NCI-H2196 treated with DMSO at 0.1 percent for 48 hours (cell line): ENCODE measurements at regions not wholly inside any gene's neighbourhood (a gene's known extent, or its start where the extent isn't known, plus 50 kb on each side); places are given as distances from the start of the nearest gene placed in this dataset.

Experiments
- DNase-seq: peaks from one replicate; lab custom pipeline; 2025; ENCODE audit not compliant: unreplicated experiment; lab: John Stamatoyannopoulos, UW

DNA sequence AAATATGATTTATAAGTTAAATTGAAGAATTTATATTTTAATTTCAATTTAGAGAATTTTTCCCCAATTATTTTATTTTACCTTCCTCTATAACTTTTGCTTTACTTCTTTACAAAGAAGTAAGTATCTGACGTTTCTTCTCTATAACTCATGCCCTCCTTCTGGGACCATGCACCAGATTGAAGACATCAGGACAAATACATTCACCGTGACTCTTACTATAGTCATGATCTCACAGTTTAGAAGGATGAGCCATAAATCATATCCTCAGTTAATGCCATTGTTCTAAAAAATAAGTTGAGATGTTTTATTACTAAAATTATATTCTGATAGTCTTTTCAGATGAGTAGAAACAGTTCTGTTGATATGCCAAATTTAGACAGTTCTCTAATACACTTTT is 279.3 kb downstream of the TMX3 start:
- DNase-seq = no peak

DNA sequence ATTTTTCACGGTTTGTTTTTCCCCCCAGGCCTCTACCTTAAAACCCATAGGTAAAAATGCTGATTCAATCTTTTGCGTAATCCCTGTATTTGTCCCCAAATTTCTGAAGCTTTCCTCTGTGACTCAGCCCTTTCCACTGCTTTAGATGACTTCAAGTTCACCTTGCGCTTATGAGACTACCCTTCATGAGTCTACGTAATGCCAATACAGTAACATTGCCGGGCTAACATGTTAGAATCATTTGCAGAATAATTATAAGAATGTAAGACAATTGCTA is 283.0 kb downstream of the TMX3 start:
- DNase-seq = no peak

DNA sequence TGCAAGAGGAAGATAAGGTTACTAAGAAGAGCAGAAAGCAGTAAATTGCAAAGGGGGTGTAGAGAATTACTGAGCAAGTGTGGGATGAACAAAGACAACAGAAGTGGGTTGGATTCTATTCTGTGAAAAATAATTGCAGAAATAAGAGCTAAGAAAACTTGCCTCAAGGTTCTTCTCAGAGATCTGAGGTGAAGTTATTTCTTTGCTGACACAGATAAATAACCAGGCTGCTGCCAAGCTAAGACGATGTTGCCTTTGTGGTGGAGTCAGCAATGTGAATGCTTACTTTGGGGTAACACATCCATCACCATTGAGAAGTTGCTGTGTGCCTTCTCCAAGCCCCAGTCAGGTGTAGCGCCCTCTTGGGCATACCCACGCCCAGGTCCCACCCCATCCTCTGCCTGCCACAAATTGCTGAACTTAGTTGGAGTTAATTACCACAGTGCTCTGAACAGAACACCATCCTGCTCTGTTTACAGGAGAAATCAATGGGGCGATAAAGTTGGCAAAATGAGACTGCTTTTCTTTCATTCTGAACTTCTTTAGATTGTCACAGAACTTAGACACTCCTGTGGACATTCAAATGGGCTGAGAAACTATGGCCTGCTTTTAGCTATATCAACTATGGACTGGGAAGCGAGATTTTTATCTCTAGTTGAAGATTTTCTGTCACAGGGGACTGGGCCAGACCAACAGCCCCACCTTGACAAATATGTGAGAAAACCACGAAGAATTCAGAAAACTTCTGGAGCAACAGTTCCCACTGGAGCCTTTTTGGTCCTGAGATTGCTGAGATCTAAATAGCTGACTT is 283.6 kb downstream of the TMX3 start:
- DNase-seq = no peak

DNA sequence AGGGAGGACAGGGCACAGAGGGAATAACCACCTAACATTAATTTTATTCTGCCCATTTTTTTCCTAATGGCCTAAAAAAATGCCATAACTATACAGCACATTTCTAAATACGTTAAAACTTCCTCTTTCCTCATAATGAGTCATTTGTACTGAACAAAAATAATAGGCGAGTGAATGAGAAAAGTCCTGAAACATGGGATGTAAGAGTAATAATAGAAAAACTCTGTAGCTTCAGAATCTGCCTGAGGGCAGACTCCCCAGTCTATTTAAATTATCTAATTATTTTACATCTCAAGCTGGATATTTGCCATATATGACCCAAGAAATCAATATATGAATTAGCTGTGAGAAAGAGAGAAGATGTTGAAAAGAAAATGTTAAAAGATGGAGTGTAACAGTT is 285.1 kb downstream of the TMX3 start:
- no peak for DNase-seq

DNA sequence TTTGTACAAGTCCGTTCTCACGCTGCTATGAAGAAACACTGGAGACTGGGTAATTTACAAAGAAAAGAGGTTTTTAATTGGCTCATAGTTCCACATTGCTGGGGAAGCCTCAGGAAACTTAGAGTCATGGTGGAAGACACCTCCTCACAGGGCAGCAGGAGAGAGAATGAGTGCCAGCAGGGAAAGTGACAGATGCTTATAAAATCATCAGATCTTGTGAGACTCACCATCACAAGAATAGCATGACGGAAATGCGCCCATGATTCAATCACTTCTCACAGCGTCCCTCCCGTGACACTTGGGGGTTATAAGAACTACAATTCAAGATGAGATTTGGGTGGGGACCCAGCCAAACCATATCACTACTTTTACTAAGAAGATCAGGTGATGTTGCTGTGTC is 285.8 kb downstream of the TMX3 start:
- no peak for DNase-seq

DNA sequence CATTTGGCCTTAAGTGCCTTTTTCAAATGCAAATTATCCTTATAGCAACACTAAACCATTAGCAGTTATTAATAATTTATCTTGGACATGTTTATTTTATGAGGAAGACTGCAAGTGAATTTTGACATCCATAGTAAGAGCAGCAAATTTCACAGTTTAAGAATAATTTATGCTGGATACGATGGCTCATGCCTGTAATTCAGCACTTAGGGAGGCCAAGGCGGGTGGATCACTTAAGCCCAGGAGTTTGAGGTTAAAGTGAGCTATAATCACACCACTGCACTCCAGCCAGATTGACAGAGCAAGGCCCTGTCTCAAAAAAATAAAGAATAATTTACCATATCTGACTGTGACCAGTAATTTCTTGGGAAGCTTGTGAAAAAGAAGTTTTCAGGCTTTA is 286.2 kb downstream of the TMX3 start:
- no peak for DNase-seq

DNA sequence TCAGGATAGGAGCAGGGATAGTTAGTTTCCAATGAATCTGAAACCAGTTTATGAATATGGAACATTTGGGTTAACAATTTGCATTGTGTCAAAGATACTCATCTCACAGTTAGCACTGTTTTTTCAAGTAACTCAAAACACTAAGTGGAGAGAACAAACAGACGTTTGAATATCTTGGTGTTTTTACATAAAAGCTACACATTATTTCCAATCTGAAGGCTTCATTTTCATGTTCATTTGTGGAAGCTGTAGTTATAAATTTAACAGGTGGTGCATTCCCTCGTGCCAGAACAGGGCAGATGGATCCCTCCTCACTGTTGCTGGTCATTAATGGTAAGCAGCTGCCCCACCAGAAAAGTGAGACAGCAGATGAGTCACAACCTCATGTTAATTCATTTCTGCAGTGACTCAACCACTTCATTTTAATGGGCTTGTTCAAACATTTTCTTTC is 286.9 kb downstream of the TMX3 start:
- no peak for DNase-seq

DNA sequence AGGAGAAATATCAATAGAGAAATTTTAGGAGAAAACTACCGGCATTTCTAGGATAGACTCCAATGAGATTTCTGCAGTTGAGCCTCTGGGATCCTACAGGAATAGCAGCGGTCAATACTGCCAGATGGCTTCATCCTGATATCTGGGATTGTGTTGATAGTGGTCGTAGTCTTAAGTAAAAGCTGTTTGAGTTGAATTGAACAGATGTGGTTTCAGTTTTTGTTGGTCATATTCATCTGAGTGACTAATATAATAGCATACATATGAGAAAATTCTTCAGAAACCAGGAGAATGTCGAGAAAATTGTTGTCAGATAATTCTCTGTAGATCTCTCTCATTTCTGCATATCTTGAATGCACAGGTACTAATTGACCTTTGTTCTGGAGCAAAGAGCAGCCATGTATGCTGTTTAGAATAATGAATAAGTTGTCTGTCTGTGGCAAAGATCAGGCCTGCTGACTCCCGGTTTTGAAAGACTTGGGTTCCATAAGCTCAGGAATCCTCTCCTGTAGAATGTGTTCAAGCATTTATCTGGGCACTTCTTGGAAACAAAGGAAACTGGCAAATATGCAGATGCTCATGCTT is 288.1 kb downstream of the TMX3 start:
- DNase-seq = no peak

DNA sequence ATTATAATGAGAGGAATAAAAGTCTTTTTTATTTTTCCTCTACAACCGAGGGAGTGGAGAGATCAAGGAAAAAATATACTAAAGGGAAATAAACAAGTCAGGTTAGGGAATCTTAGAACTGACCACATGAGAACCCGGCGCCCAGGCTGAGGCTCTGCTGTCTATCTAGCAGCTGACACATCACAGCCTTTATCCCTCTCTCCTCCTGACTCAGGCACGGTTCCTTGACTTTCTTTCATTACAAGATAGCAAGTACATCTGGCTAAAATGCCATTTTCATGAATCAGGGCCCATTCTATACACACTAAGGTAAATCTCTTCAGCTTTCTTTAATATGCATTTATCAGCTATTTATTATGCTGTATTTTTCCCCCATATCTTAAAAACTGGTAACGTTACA is 296.0 kb downstream of the TMX3 start:
- no peak for DNase-seq

DNA sequence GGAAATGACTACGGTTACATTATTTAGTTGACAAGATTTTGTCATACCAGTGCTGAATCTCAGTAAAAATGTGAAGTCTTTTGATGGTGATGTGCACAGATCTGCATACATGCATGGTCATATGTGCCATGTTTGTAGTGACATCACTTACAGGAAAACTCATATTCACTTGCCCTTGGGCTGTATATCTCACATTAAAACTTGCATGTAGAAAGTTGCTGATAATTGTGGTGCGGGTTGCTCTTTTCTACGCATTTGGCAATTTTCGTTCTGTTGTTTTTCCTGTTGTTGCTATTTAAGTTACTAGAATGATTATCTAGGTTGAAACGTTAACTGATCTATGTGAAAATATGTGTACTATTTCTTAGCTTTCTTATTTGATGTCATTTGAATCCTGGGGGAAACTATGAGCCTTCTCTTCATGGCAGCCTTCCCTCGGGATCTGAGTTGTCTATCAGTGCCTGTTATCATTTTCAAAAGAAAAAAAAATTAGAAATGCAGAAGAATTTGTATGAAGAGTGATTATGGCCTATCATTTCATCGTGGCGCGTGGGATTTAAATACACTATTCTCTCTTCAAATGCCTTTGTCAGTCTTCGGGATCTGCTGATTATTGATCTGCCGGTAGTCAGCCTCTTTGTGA is 296.6 kb downstream of the TMX3 start:
- no peak for DNase-seq

DNA sequence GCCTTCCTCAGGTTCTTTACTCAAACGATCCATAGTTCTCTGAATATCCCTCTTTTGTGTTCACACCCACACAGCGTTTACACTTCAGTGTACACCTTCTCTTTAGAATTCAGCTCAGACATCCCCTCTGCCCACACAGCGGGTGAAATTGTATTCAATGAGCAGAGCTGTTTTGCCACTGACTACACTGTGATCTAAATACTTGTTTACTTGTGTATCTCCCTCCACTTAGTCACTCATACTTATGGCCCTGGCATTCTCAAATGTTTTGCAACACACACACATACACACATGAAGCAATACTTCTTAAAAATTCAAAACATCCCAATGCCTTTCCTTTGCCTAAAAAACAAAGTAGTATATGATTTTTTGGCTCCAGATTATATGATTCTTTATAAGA is 297.1 kb downstream of the TMX3 start:
- no peak for DNase-seq

DNA sequence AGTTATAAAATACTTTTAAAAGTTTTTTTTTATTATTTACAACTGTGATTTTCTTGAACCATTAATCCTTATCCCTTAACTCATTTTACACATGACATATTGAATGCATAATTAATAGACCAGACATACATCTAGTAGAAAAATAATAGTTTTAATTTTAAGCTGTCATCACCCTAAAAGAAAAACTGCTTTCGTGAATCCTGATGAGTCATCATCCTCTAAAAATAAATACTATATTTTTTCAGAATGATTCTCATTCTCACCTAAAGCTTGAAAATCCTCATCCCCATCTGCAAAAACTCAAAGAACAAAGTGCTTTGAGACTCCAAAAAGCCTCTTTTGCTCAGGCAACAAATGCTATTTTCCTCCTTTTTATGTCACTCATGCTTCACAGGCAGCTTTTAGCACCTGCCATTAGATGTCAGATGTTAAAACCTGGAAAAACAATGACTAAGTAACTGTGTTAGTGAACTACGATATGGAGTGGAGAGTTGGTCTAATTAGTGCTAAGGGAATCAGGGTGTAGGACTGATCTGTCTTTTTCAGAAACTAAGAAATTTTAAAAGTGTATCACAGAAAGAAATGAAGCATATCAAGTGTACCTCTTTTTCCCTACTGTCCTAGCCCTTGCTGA is 297.6 kb downstream of the TMX3 start:
- no peak for DNase-seq

DNA sequence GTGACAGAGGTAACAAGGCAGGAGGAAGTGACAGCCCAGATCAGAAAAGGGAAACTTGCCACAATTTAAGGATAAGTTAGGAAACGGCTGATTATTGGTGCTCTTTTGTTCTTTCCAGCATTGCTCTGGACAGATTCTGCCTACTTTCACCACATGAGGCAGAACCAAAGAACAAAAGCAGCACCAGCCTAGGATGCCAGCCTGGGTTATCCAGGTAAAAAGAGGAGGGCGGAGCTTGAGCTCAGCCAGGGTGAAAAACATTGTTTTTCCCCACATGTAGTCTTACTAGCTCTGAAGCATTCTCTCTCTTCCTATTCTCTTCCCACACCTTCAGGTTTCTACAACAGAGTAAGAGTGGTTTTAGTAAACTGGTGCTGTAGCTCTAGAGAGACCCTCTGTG is 300.5 kb downstream of the TMX3 start:
- DNase-seq = no peak

DNA sequence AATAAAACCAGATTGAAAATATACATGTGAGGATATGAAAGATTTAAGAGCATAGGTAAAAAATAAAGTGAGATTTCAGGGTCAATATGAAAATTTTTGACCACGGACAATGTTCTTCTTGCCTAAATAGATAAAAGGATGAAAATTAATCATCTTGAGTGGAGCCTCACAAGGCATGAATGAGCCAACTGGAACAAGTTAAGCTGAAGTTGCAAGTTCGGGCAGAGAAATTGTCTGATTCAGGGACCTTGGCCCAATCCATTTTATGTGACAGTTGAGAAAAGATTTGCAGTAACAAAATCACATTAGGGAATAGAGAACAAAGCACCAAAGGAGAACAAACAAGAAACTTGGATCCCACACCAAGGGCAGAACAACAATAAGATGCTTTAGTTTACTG is 305.3 kb downstream of the TMX3 start:
- no peak for DNase-seq

DNA sequence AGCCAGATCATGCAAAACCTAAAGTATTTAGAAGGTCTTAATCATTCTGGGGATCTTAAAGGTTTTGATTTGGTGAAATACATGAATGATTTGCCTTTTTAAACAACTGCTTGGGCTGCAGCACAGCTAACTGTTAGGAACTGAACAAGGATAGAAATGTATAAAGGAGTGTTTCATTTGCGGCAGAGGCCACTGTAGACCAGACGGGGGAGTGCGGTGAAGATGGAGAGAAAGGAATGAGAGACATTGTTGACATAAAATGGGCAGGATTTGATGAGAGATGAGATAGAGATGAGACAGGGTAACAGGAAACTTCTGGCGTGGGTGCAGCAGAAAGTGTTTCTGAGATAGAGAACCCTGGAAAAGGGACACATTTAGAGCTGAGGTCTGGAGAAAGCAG is 308.1 kb downstream of the TMX3 start:
- no peak for DNase-seq

DNA sequence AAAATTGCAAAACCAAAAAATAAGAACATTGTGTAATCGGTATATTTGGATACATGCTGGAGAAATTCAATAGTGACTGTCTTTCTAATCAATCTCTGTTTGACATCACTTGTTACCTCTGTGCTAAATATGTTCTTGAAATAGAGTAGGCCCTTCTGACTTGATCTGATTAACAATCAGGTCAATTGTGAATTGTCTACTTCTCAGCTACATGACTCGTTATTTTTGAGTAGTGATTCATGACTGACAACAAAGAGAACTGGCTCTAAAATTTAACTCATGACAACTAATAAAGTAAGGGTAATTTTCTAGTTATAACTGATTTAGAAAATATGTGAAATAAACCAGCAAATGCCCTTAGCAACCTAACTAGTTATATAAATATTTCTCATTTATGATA is 312.1 kb downstream of the TMX3 start:
- DNase-seq = no peak

DNA sequence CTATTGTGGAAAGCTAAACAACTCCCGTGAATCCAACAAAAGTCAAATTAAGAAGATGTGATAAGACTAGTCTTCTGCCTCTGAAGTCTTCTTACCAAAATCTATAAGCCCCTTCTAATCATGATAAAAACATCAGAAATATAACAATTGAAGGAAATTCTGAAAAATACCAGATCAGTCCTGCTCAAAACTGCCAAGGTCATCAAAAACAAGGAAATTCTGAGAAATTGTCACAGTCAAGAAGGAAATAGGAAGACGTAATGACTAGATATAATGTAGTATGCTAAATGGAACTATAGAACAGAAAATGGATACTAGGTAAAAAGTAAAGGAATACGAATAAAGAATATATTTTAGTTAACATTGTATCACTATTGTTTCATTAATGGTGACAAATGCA is 314.0 kb downstream of the TMX3 start:
- no peak for DNase-seq

DNA sequence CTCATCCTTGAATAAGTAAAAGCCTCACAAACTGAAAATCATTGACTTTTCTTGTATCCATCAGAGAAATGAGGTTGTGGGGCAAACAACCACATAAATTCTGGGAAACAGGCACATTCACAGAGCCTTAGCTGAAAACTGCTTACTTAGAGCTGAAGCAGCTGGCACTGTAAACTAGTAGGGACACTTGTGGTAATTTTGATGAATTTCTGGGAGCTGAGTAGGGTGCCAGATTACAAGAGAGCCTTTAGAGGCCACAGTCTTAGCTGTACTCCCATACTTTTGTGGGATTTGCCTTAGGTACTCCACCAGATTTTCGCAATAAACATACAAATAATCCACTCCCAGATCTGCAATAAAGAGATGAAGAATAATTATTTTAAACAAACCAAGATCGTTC is 315.2 kb downstream of the TMX3 start:
- no peak for DNase-seq

DNA sequence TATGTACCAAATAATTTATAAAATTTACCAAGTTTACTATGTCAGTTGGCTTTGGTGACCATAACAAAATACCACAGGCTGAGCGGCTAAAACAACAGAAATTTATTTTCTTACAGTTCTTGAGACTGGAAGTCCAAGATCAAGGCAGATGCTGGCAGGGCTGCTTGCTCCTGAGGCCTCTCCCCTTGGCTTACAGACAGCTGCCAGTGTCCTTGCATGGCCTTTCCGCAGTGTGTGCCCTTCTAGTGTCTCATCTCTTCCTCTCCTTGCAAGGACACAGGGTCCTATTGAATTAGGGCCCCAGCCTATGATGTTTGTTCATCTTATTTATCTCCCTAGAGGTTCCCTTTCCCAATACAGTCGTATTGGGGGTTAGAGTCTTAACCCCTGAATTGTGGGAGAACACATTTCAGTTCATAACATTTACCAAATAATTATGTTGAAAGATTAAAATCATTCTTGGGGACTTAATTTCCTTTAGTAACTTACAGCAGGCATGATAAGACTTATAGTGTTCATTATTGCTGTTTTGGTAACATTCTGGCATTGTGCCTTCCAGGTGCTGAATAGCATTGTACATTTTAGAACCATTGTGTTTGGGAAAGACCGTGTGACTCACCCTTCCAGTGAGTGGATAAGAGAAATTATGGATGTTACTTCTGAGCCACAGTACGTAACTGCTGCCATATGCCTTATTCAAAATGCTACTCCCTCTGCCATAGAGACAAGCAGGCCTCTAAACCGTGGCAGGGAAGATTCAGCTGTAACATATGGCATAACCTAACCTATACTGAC is 317.5 kb downstream of the TMX3 start:
- DNase-seq = no peak

DNA sequence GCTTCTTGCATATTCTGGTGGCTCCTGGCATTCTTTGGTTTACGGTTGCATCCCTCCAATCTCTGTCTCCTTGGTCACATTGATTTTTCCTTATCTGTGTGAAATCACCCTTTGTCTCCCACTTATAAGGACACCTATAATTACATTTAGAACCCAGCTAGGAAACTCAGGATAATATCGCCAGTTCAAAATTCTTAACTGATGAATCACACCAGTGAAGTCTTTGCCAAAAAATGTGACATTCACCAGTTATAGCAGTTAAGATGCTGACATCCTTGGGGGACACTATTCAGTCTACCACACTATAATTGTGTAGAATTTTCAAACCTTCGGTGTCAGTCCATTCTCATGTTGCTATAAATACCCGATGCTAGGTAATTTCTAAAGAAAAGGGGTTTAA is 320.2 kb downstream of the TMX3 start:
- DNase-seq = no peak

DNA sequence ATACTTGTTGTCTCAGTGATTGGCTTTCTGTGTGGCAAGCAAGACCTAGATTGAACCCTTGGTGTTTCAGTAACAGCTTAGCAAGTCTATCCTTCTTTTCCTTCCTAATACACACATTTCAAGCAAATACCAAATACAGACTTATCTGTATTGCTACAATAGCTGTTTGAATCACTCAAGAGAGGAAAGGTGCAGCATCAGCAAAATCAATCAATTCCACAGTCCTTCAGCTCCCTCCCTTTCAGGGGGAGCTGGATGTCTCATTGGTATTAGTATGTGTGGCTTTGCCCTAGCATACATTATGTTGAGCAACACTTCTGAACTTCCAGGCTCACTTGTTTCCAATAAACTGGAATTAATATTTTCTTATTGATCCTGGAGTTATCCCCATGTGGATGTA is 323.1 kb downstream of the TMX3 start:
- DNase-seq = no peak
